ENCODE measurements at regions not wholly inside any gene's neighbourhood (a gene's known extent, or its start where the extent isn't known, plus 50 kb on each side); places are given as distances from the start of the nearest gene placed in this dataset.

DNA sequence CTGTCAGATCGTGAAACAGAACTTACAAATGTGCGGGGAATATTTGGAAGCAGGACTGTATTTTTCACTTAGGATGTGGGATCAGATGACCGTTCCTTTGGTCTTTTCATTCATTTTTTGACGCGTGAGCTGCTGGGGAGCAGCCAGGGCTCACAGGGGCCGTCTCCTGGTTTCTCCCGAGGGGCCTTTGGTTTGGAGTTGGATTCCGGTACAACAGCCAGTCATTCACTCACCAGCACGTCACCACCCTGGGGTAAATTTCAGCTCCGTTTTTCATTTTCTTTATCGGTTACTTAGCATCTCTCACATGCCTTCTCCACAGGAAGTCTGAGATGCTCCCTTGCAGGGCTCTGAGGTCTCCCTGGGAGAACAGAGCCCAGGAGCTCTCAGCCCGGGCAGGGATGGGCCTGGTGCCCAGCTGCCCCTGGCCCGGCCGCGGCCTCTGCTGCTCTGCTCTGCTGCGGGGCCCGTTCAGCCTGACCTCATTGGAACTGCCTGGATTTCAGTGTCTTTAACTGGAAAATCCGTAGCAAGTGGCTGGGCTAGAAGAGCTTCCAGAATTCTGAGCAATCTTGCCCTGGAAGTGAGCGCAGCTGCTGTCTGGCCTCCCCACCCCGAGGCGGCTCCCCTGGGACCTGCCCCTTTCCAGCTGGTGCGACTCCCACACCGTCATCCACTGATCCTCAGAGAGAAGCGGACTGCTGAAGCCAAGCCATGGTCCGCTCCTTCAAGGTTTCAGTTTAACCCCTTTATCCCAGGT is 335.6 kb downstream of the EIPR1 start:
- no peaks in the 10 kb centered on the region for H3K27me3 Mint-ChIP-seq
- Histone ChIP-seq H3K9ac (ENCODE audit: low read length) (no peak overlapping the region), H3K27me3 (replicated peaks in 1 of 4; ENCODE audit: control extremely low read depth in 1 of 4, control insufficient read depth in 3 of 4, insufficient read depth in 4 of 4, low read length in 3 of 4) (no peaks in the 10 kb centered on the region), H3K4me2 (replicated peaks; ENCODE audit: low read depth, low read length, poor library complexity, severe bottlenecking) (no peak overlapping the region), H3K36me3 (replicated peaks in 1 of 2; ENCODE audit: control extremely low read depth in 1 of 2, control insufficient read depth in 1 of 2, extremely low read depth in 1 of 2, insufficient read depth in 2 of 2, low read length in 1 of 2) (no peaks in the 10 kb centered on the region), H2AFZ (ENCODE audit: insufficient read depth, low read depth, low read length, poor library complexity, severe bottlenecking) (no peak overlapping the region), H3K27ac (ENCODE audit: low read length in 2 of 2) (no peak overlapping the region), H3K4me1 (ENCODE audit: control insufficient read depth in 2 of 2, insufficient read depth in 2 of 2, low read length in 2 of 2) (no peaks in the 10 kb centered on the region), H3K4me3 (ENCODE audit: control extremely low read depth in 1 of 5, extremely low read depth in 1 of 5, insufficient read depth in 1 of 5, low read depth in 2 of 5, low read length in 4 of 5) (no peak overlapping the region), H3K9me3 (ENCODE audit: control extremely low read depth in 1 of 3, control insufficient read depth in 2 of 3, insufficient read depth in 1 of 3, low read length in 2 of 3) (peaks cover 0 to 13% (median 0%) of the 10 kb centered on the region in 3 donors), H4K20me1 (ENCODE audit: control insufficient read depth, insufficient read depth, low read length, poor library complexity, severe bottlenecking) (no peaks in the 10 kb centered on the region), H3K79me2 (ENCODE audit: control insufficient read depth, insufficient read depth, low read length) (peaks cover 6% of the 10 kb centered on the region)
- WGBS (ENCODE audit: insufficient coverage) = 89% methylated on average over 22 of the region's 25 CpGs
- no peak overlapping the region for H3K4me3 Mint-ChIP-seq
- ChIA-PET CTCF (no interaction called here), POLR2A (no interaction called here)
- no peak overlapping the region for H3K27ac Mint-ChIP-seq
- ATAC-seq (ENCODE audit: low read depth) (no peak), DNase-seq (no peak)
- no peaks in the 10 kb centered on the region for H3K4me1 Mint-ChIP-seq
- intact Hi-C loops (cut with micrococcal nuclease) = no loop called here
- H3K9me3 Mint-ChIP-seq (ENCODE audit: insufficient read depth) = no peaks in the 10 kb centered on the region
- TF ChIP-seq, protein P1, sequence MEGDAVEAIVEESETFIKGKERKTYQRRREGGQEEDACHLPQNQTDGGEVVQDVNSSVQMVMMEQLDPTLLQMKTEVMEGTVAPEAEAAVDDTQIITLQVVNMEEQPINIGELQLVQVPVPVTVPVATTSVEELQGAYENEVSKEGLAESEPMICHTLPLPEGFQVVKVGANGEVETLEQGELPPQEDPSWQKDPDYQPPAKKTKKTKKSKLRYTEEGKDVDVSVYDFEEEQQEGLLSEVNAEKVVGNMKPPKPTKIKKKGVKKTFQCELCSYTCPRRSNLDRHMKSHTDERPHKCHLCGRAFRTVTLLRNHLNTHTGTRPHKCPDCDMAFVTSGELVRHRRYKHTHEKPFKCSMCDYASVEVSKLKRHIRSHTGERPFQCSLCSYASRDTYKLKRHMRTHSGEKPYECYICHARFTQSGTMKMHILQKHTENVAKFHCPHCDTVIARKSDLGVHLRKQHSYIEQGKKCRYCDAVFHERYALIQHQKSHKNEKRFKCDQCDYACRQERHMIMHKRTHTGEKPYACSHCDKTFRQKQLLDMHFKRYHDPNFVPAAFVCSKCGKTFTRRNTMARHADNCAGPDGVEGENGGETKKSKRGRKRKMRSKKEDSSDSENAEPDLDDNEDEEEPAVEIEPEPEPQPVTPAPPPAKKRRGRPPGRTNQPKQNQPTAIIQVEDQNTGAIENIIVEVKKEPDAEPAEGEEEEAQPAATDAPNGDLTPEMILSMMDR (IDR thresholded peaks at IDR 0.05) = no peak
- no peak for TF ChIP-seq EZH2 (IDR thresholded peaks at IDR 0.05; ENCODE audit: borderline replicate concordance, insufficient read depth, low read depth, low read length, poor library complexity, severe bottlenecking)

- no peaks in the 10 kb centered on the region for H3K27me3 Mint-ChIP-seq
- no peak overlapping the region for H3K27ac Mint-ChIP-seq
- peaks cover 0 to 12% (median 0%) of the 10 kb centered on the region in 3 donors for H3K9me3 ChIP-seq (ENCODE audit: control extremely low read depth in 1 of 3, control insufficient read depth in 2 of 3, insufficient read depth in 1 of 3, low read length in 2 of 3)
- ATAC-seq (ENCODE audit: low read depth) = no peak
- no peak overlapping the region for H3K9ac ChIP-seq (ENCODE audit: low read length)
- H3K4me1 ChIP-seq (ENCODE audit: control insufficient read depth in 2 of 2, insufficient read depth in 2 of 2, low read length in 2 of 2) = no peaks in the 10 kb centered on the region
- no peak overlapping the region for H3K27ac ChIP-seq (ENCODE audit: low read length in 2 of 2)
- H3K79me2 ChIP-seq (ENCODE audit: control insufficient read depth, insufficient read depth, low read length) = peaks cover 6% of the 10 kb centered on the region
- no peaks in the 10 kb centered on the region for H3K4me1 Mint-ChIP-seq
- H4K20me1 ChIP-seq (ENCODE audit: control insufficient read depth, insufficient read depth, low read length, poor library complexity, severe bottlenecking) = no peaks in the 10 kb centered on the region
- H3K36me3 ChIP-seq (replicated peaks in 1 of 2; ENCODE audit: control extremely low read depth in 1 of 2, control insufficient read depth in 1 of 2, extremely low read depth in 1 of 2, insufficient read depth in 2 of 2, low read length in 1 of 2) = no peaks in the 10 kb centered on the region
- TF ChIP-seq, protein P1 (IDR thresholded peaks at IDR 0.05) = no peak
- no peak for TF ChIP-seq EZH2 (IDR thresholded peaks at IDR 0.05; ENCODE audit: borderline replicate concordance, insufficient read depth, low read depth, low read length, poor library complexity, severe bottlenecking)
- 93% methylated on average over 17 of the region's 17 CpGs for WGBS (ENCODE audit: insufficient coverage)
- H3K4me3 Mint-ChIP-seq = no peak overlapping the region
- intact Hi-C loops (cut with micrococcal nuclease) = no loop called here
- no peak overlapping the region for H3K4me3 ChIP-seq (ENCODE audit: control extremely low read depth in 1 of 5, extremely low read depth in 1 of 5, insufficient read depth in 1 of 5, low read depth in 2 of 5, low read length in 4 of 5)
- no peaks in the 10 kb centered on the region for H3K27me3 ChIP-seq (replicated peaks in 1 of 4; ENCODE audit: control extremely low read depth in 1 of 4, control insufficient read depth in 3 of 4, insufficient read depth in 4 of 4, low read length in 3 of 4)
- no peak for DNase-seq
- ChIA-PET CTCF (no interaction called here), POLR2A (no interaction called here)
- no peaks in the 10 kb centered on the region for H3K9me3 Mint-ChIP-seq (ENCODE audit: insufficient read depth)
- no peak overlapping the region for H2AFZ ChIP-seq (ENCODE audit: insufficient read depth, low read depth, low read length, poor library complexity, severe bottlenecking)
- no peak overlapping the region for H3K4me2 ChIP-seq (replicated peaks; ENCODE audit: low read depth, low read length, poor library complexity, severe bottlenecking)
These were observed 336.4 kb downstream of the EIPR1 start for GRCh38 chr2:3041246-3041645.
